HFF-Myc (cell line): ENCODE measurements at regions not wholly inside any gene's neighbourhood (a gene's known extent, or its start where the extent isn't known, plus 50 kb on each side); places are given as distances from the start of the nearest gene placed in this dataset.

ENCODE experiments used
- DNase-seq: peaks from one replicate; pipeline ENCODE4 v3.0.0-alpha.2; 2011; ENCODE audit warnings: low read depth; ENCODE audit errors: extremely low read depth
- H3K4me3 ChIP-seq: replicated peaks from 2 replicates; pipeline ENCODE4 v1.5.1; 2011; ENCODE audit warnings: low read depth, mild to moderate bottlenecking, control low read depth, low read length
- TF ChIP-seq, protein P1 (sequence below): IDR thresholded peaks from 2 replicates; pipeline ENCODE4 v1.5.1; 2012; ENCODE audit warnings: mild to moderate bottlenecking, low read depth, low read length, control low read depth; ENCODE audit errors: missing control alignments

DNA sequence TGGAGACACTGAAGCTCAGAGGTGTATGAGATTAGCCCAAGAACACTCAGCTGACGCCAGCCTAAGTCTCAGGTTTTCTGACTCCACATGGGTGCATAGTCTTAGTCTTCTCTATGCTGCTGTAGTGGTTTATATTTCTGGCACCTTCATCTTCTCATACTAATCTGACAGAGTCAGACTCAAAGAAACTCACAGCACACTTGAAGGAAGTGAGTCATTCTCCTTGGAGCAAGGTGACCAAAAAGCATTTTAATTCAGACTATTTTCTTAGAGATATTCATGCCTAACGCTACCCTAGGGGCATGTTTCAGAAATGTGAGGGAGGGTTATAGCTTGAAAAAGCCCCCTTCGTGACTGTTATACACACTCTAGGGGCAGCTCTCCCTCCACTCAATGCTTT lies 775.3 kb upstream of the ARPP21 start:
- no peak overlapping the region for H3K4me3 ChIP-seq
- TF ChIP-seq, protein P1, sequence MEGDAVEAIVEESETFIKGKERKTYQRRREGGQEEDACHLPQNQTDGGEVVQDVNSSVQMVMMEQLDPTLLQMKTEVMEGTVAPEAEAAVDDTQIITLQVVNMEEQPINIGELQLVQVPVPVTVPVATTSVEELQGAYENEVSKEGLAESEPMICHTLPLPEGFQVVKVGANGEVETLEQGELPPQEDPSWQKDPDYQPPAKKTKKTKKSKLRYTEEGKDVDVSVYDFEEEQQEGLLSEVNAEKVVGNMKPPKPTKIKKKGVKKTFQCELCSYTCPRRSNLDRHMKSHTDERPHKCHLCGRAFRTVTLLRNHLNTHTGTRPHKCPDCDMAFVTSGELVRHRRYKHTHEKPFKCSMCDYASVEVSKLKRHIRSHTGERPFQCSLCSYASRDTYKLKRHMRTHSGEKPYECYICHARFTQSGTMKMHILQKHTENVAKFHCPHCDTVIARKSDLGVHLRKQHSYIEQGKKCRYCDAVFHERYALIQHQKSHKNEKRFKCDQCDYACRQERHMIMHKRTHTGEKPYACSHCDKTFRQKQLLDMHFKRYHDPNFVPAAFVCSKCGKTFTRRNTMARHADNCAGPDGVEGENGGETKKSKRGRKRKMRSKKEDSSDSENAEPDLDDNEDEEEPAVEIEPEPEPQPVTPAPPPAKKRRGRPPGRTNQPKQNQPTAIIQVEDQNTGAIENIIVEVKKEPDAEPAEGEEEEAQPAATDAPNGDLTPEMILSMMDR = no peak
- no peak for DNase-seq

- TF ChIP-seq, protein P1 = no peak
- no peak overlapping the region for H3K4me3 ChIP-seq
- no peak for DNase-seq
Observed at GRCh38 chr3:34865346-34865745, 774.0 kb upstream of the ARPP21 start.

- TF ChIP-seq, protein P1 = no peak
- DNase-seq = no peak
- no peak overlapping the region for H3K4me3 ChIP-seq
Observed at GRCh38 chr3:34868935-34869334, 770.4 kb upstream of the ARPP21 start.

DNA sequence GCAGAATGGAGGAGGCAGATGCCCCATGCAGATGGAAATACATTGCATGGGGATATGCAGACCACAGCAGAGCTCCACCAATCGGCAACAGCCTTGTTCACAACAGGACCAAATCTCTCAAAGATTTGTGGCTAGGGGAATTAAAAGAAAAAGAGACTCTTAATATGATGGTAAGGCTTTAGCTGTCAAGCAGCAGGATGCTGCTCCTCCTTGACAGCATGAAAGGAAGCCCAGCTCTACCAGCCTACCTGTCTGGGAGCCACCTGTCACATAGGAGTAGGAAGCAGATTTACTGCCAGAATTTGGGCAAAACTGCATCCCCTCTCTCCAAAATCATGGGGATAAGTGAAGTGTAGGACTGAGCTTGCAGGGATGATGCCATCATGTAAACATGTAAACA lies 769.6 kb upstream of the ARPP21 start:
- no peak for DNase-seq
- TF ChIP-seq, protein P1 = no peak
- no peak overlapping the region for H3K4me3 ChIP-seq

- no peak overlapping the region for H3K4me3 ChIP-seq
- TF ChIP-seq, protein P1 = no peak
- DNase-seq = no peak
Observed at GRCh38 chr3:34872406-34872805, 766.9 kb upstream of the ARPP21 start.

DNA sequence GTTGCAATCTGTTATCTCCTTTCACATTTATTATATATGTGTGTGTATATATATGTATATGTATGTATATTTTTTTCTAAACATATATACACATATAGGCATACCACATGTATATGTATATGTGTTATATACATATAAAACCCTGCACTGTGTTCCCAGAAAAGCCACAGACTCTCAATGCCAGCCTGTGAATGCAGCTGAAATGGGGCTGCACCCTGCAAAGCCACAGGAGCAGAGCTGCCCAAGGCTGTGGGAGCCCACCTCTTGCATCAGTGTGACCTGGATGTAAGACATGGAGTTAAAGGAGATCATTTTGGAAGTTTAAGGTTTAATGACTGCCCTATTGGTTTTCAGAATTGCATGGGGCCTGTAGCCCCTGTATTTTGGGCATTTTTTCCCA lies 762.3 kb upstream of the ARPP21 start:
- TF ChIP-seq, protein P1 = no peak
- no peak overlapping the region for H3K4me3 ChIP-seq
- no peak for DNase-seq

GRCh38 chr3:34878488-34878887 lies 760.8 kb upstream of the ARPP21 start:
- no peak overlapping the region for H3K4me3 ChIP-seq
- TF ChIP-seq, protein P1 = no peak
- no peak for DNase-seq
